ENCODE measurements at regions not wholly inside any gene's neighbourhood (a gene's known extent, or its start where the extent isn't known, plus 50 kb on each side); places are given as distances from the start of the nearest gene placed in this dataset.

- TF ChIP-seq POLR2AphosphoS5 (IDR thresholded peaks at IDR 0.05; ENCODE audit: low read depth) = no peak
- no peak for TF ChIP-seq CTCF (IDR thresholded peaks at IDR 0.05; ENCODE audit: insufficient read depth, low read length)
- TF ChIP-seq GABPA (IDR thresholded peaks at IDR 0.05; ENCODE audit: low read depth) = no peak
- TF ChIP-seq REST (IDR thresholded peaks at IDR 0.05; ENCODE audit: insufficient replicate concordance, low read depth) = no peak
- no peak for TF ChIP-seq SPI1 (IDR thresholded peaks at IDR 0.05; ENCODE audit: borderline replicate concordance, low read depth)
These were observed 186.7 kb upstream of the TENT5A start for GRCh38 chr6:81938991-81939732.

Measured in HL-60 (cell line).